Testis (tissue), 2 donors: ENCODE measurements at regions not wholly inside any gene's neighbourhood (a gene's known extent, or its start where the extent isn't known, plus 50 kb on each side); places are given as distances from the start of the nearest gene placed in this dataset.

Experiments used
- DNase-seq: peaks from one replicate; pipeline ENCODE4 v3.0.0-alpha.2; 2019
- H3K27ac ChIP-seq, 2 donors: fragments of 200-600 bp; sonication (generic); one replicate each; pipeline ENCODE4 v1.5.1; 2019
- H3K27me3 ChIP-seq: fragments of 200-600 bp; sonication (generic); one replicate; pipeline ENCODE4 v1.5.1; 2019
- H3K36me3 ChIP-seq: fragments of 200-600 bp; sonication (generic); one replicate; pipeline ENCODE4 v1.5.1; 2017; ENCODE audit warnings: low read depth; ENCODE audit errors: missing control alignments
- H3K4me1 ChIP-seq: fragments of 200-600 bp; sonication (generic); one replicate; pipeline ENCODE4 v1.5.1; 2019
- H3K4me3 ChIP-seq, 2 donors: fragments of 200-600 bp; sonication (generic); one replicate each; pipeline ENCODE4 v1.5.1; 2017 to 2019
- H3K9me3 ChIP-seq: fragments of 200-600 bp; sonication (generic); one replicate; pipeline ENCODE4 v1.5.1; 2017
- POLR2A ChIP-seq: fragments of 450-650 bp; IDR thresholded peaks from one replicate; pipeline ENCODE4 v1.6.1; 2017; ENCODE audit warnings: antibody characterized with exemption, mild to moderate bottlenecking, moderate library complexity
- WGBS, 2 donors: methylation state at CpG; one replicate each; pipeline ENCODE4 v1.1.5; 2018; 5-methylcytosine and 5-hydroxymethylcytosine counted together
- intact Hi-C: fragments of 100-400 bp; cut with DNase I; formaldehyde crosslinking; loops from one replicate; pipeline ENCODE4 v1.15.1; 2023; ENCODE audit warnings: low total_unique reads
- TF ChIP-seq, protein P1 (sequence below), 3 experiments: fragments of 450-650 bp in 2 of 3; fragments of 200-600 bp in 1 of 3; sonication (generic) in 1 of 3; IDR thresholded peaks; one replicate each; pipeline ENCODE4 v1.5.1; 2016 to 2019; ENCODE audit warnings: antibody characterized with exemption in 3 of 3, mild to moderate bottlenecking in 2 of 3, moderate library complexity in 1 of 3

DNA sequence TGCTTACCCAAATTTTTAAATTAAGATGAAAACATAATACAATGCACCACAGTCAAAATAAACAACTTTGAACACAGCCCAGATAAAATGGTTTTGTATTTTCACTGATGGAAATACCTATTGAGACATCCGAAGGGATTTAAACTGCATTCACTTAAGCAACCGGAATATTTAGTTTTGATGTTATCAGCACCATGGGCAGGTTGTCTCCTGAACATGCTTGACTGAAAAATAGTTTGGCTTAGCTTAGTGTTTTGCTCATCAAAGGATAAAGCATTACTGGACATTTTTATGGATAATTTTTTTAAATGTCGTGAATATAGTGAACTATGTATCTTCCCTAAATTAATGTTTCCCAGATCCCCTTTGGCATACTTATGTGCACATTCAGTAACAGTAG, 177.5 kb downstream of the GJA1 start:
- no peaks in the 10 kb centered on the region for H3K36me3 ChIP-seq
- intact Hi-C loops, result no loop called here
- H3K27ac ChIP-seq, result no peak overlapping the region
- no peak for TF ChIP-seq POLR2A
- TF ChIP-seq, protein P1, sequence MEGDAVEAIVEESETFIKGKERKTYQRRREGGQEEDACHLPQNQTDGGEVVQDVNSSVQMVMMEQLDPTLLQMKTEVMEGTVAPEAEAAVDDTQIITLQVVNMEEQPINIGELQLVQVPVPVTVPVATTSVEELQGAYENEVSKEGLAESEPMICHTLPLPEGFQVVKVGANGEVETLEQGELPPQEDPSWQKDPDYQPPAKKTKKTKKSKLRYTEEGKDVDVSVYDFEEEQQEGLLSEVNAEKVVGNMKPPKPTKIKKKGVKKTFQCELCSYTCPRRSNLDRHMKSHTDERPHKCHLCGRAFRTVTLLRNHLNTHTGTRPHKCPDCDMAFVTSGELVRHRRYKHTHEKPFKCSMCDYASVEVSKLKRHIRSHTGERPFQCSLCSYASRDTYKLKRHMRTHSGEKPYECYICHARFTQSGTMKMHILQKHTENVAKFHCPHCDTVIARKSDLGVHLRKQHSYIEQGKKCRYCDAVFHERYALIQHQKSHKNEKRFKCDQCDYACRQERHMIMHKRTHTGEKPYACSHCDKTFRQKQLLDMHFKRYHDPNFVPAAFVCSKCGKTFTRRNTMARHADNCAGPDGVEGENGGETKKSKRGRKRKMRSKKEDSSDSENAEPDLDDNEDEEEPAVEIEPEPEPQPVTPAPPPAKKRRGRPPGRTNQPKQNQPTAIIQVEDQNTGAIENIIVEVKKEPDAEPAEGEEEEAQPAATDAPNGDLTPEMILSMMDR (IDR thresholded peaks at IDR 0.05), result no peak
- no peak for DNase-seq
- no peak overlapping the region for H3K4me3 ChIP-seq
- no peaks in the 10 kb centered on the region for H3K4me1 ChIP-seq
- no peaks in the 10 kb centered on the region for H3K27me3 ChIP-seq
- H3K9me3 ChIP-seq, result no peaks in the 10 kb centered on the region
- 77 to 83% methylated on average over 3 of the region's 3 CpGs for WGBS, 2 donors

DNA sequence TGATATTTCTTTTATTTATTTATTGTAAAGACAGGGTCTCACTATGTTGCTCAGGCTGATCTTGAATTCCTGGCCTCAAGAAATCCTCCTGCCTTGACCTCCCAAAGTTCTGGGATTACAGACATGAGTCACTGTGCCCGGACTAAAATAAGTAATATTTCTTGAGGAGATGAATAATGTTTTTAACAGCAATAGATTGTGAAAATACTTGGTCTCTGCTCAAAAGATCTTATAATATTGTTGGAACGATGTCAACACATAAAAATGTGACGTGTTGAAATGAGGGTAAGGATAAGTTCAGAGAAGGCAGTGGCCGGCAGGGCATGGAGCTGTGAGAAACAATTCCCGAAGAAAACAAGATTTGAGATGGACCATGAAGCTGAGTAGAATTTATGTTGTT, 178.7 kb downstream of the GJA1 start:
- no peak for DNase-seq
- 80 to 81% methylated on average over 5 of the region's 5 CpGs for WGBS, 2 donors
- no peak overlapping the region for H3K4me3 ChIP-seq

DNA sequence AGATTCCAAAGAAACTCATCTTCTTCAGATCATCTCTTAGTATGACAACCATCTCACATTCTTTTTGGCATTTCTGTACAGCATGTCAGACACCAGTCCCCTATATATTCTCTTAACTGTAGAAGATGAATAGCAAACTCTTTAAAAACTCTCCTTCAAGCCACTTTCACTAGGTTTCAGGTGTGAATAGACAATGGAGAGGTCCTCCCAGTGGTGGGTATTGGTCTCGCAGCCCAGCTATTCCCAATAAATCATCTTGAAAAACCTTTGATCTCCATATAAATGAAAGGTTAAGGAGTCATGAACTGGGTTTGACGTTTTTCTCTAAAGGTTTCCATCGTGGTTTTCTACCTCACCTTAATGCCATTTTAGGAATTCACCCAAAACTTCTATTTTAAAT, 180.0 kb downstream of the GJA1 start:
- intact Hi-C loops, result no loop called here
- DNase-seq, result no peak
- no peaks in the 10 kb centered on the region for H3K27me3 ChIP-seq
- no peak overlapping the region for H3K4me3 ChIP-seq
- 70 to 81% methylated on average over 3 of the region's 3 CpGs for WGBS, 2 donors
- H3K27ac ChIP-seq, result no peak overlapping the region
- H3K36me3 ChIP-seq, result no peaks in the 10 kb centered on the region
- H3K4me1 ChIP-seq, result no peaks in the 10 kb centered on the region
- H3K9me3 ChIP-seq, result no peaks in the 10 kb centered on the region
- no peak for TF ChIP-seq POLR2A
- TF ChIP-seq, protein P1 (IDR thresholded peaks at IDR 0.05), result no peak

More for the DNA sequence above, 178.7 kb downstream of the GJA1 start:
- no peaks in the 10 kb centered on the region for H3K36me3 ChIP-seq
- no peaks in the 10 kb centered on the region for H3K27me3 ChIP-seq
- no peak overlapping the region for H3K27ac ChIP-seq
- no peaks in the 10 kb centered on the region for H3K9me3 ChIP-seq
- intact Hi-C loops, result no loop called here
- TF ChIP-seq, protein P1 (IDR thresholded peaks at IDR 0.05), result no peak
- TF ChIP-seq POLR2A, result no peak
- H3K4me1 ChIP-seq, result no peaks in the 10 kb centered on the region

DNA sequence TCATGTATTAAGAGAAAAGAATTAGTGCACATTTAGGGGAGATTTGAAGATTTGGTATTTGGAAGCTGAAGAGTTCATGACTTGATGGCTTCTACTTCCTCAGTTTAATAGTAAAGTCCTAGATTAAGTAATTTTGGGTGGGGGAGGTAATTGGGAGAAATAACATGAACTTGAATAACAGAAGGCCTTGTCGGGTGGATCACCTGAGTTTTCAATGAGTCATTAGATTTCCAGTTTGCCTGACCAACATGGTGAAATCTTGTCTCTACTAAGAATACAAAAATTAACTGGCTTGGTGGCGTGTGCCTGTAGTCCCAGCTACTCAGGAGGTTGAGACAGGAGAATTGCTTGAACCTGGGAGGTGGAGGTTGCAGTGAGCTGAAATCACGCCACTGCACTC, 181.0 kb downstream of the GJA1 start:
- Histone ChIP-seq H3K4me3 (no peak overlapping the region), H3K4me1 (no peaks in the 10 kb centered on the region), H3K27ac (no peak overlapping the region), H3K9me3 (no peaks in the 10 kb centered on the region), H3K36me3 (no peaks in the 10 kb centered on the region), H3K27me3 (no peaks in the 10 kb centered on the region)
- 98 to 100% methylated on average over 3 of the region's 3 CpGs for WGBS, 2 donors
- intact Hi-C loops, result no loop called here
- TF ChIP-seq, protein P1 (IDR thresholded peaks at IDR 0.05), result no peak
- TF ChIP-seq POLR2A, result no peak
- no peak for DNase-seq

DNA sequence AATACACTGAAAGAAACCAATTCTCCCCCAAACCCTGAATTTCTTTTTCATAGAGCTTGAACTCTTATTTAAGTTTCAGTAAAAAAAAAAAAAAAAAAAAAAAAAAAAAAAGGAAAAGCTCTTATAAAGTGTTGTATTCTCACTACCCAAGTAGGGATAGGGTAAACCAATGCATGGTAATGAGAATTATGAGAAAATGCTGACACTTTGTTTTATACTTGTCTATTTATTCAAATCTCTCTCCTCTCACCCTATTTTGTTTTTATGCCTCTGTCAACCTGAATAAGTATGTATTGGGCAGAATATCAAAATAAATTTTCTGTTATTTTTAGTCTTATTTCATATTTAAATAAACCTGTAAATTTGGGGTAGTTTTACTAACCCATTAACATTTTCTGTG, 181.9 kb downstream of the GJA1 start:
- Histone ChIP-seq H3K27me3 (no peaks in the 10 kb centered on the region), H3K4me1 (no peaks in the 10 kb centered on the region), H3K4me3 (no peak overlapping the region), H3K27ac (no peak overlapping the region), H3K9me3 (no peaks in the 10 kb centered on the region), H3K36me3 (no peaks in the 10 kb centered on the region)
- no peak for DNase-seq
- intact Hi-C loops, result no loop called here
- no peak for TF ChIP-seq POLR2A
- TF ChIP-seq, protein P1 (IDR thresholded peaks at IDR 0.05), result no peak
